ENCODE measurements at regions not wholly inside any gene's neighbourhood (a gene's known extent, or its start where the extent isn't known, plus 50 kb on each side); places are given as distances from the start of the nearest gene placed in this dataset.

GRCh38 chr21:45592626-45593134, 50.4 kb upstream of the SLC19A1 start:
- TF ChIP-seq CTCF (IDR thresholded peaks at IDR 0.05) (no peak), POLR2A (IDR thresholded peaks at IDR 0.05) (no peak)
